ENCODE measurements at regions not wholly inside any gene's neighbourhood (a gene's known extent, or its start where the extent isn't known, plus 50 kb on each side); places are given as distances from the start of the nearest gene placed in this dataset.

- Histone ChIP-seq H3K36me3 (no peaks in the 10 kb centered on the region), H3K27ac (no peak overlapping the region), H3K4me3 (ENCODE audit: low read depth, low read length) (no peak overlapping the region), H3K27me3 (ENCODE audit: insufficient read depth, low read depth, severe bottlenecking) (no peaks in the 10 kb centered on the region), H3K9me3 (ENCODE audit: severe bottlenecking) (no peaks in the 10 kb centered on the region)
- TF ChIP-seq CTCF (IDR thresholded peaks at IDR 0.05; ENCODE audit: low read depth, low read length) = no peak
- no peak for DNase-seq
These were observed 79.5 kb upstream of the IRX3 start for GRCh38 chr16:54365990-54366634.

- no peaks in the 10 kb centered on the region for H3K27me3 ChIP-seq (ENCODE audit: insufficient read depth, low read depth, severe bottlenecking)
- H3K27ac ChIP-seq = no peak overlapping the region
- H3K9me3 ChIP-seq (ENCODE audit: severe bottlenecking) = no peaks in the 10 kb centered on the region
- TF ChIP-seq CTCF (IDR thresholded peaks at IDR 0.05; ENCODE audit: low read depth, low read length) = no peak
- no peak overlapping the region for H3K4me3 ChIP-seq (ENCODE audit: low read depth, low read length)
- DNase-seq = peak; percentile 18
- H3K36me3 ChIP-seq = no peaks in the 10 kb centered on the region
These were observed 77.2 kb upstream of the IRX3 start for GRCh38 chr16:54363766-54364165.

- no peak for TF ChIP-seq CTCF (IDR thresholded peaks at IDR 0.05; ENCODE audit: low read depth, low read length)
- no peak for DNase-seq
- Histone ChIP-seq H3K4me3 (ENCODE audit: low read depth, low read length) (peak overlapping the region; percentile 28), H3K27ac (peak overlapping the region; percentile 64), H3K9me3 (ENCODE audit: severe bottlenecking) (no peaks in the 10 kb centered on the region), H3K27me3 (ENCODE audit: insufficient read depth, low read depth, severe bottlenecking) (no peaks in the 10 kb centered on the region), H3K36me3 (no peaks in the 10 kb centered on the region)
These were observed 76.1 kb upstream of the IRX3 start for GRCh38 chr16:54362591-54363206.

- no peak for TF ChIP-seq CTCF (IDR thresholded peaks at IDR 0.05; ENCODE audit: low read depth, low read length)
- DNase-seq = no peak
- H3K27me3 ChIP-seq (ENCODE audit: insufficient read depth, low read depth, severe bottlenecking) = no peaks in the 10 kb centered on the region
- no peaks in the 10 kb centered on the region for H3K9me3 ChIP-seq (ENCODE audit: severe bottlenecking)
- H3K27ac ChIP-seq = no peak overlapping the region
- no peak overlapping the region; the same call in 1 of the 2 replicates for H3K4me3 ChIP-seq (ENCODE audit: low read depth, low read length)
- no peaks in the 10 kb centered on the region for H3K36me3 ChIP-seq
These were observed 74.7 kb upstream of the IRX3 start for GRCh38 chr16:54361246-54361645.

GRCh38 chr16:54360681-54361080, 74.1 kb upstream of the IRX3 start:
- no peak for TF ChIP-seq CTCF (IDR thresholded peaks at IDR 0.05; ENCODE audit: low read depth, low read length)
- Histone ChIP-seq H3K27ac (no peak overlapping the region), H3K36me3 (no peaks in the 10 kb centered on the region), H3K4me3 (ENCODE audit: low read depth, low read length) (no peak overlapping the region), H3K27me3 (ENCODE audit: insufficient read depth, low read depth, severe bottlenecking) (no peaks in the 10 kb centered on the region), H3K9me3 (ENCODE audit: severe bottlenecking) (no peaks in the 10 kb centered on the region)
- DNase-seq = no peak

- no peak for TF ChIP-seq CTCF (IDR thresholded peaks at IDR 0.05; ENCODE audit: low read depth, low read length)
- H3K4me3 ChIP-seq (ENCODE audit: low read depth, low read length) = no peak overlapping the region
- H3K27ac ChIP-seq = no peak overlapping the region
- H3K36me3 ChIP-seq = no peaks in the 10 kb centered on the region
- no peak for DNase-seq
- H3K9me3 ChIP-seq (ENCODE audit: severe bottlenecking) = peaks cover under 1% of the 10 kb centered on the region
- no peaks in the 10 kb centered on the region for H3K27me3 ChIP-seq (ENCODE audit: insufficient read depth, low read depth, severe bottlenecking)
These were observed 73.0 kb upstream of the IRX3 start for GRCh38 chr16:54359555-54359954.
